ENCODE measurements at regions not wholly inside any gene's neighbourhood (a gene's known extent, or its start where the extent isn't known, plus 50 kb on each side); places are given as distances from the start of the nearest gene placed in this dataset.
A peak's percentile ranks its signal among the peaks of the same experiment; 100 is the strongest.

DNA sequence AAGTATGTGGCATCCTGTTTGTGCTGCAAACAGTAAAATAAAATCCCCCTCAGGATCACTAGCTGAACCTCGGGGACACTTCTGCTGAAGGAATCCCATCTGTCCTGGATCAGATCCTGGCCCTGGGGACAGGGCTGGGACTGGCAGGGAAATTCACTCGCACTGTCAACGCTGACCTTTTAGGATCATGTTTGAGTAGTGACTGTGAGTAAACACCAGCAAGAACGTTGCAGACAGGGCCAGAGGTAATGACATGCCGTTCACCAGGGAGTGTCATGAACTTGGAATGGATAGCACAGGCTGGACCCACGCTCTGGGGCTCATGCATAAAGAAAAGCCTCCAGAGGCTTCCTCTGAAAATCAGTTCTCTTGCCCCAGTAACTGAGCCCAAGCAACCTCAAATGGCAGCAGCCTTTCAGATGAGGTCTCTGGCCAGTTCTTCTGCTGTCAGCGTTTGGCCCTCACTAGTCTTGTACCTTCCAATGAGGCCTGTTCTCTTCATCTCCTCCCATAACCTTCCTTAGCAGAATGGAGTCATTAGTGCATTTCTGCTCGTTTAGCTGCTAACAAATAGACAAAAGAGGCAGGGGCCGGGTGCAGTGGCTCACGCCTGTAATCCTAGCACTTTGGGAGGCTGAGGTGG lies 51.0 kb upstream of the BARX2 start:
- ATAC-seq, result peak; percentile 38

DNA sequence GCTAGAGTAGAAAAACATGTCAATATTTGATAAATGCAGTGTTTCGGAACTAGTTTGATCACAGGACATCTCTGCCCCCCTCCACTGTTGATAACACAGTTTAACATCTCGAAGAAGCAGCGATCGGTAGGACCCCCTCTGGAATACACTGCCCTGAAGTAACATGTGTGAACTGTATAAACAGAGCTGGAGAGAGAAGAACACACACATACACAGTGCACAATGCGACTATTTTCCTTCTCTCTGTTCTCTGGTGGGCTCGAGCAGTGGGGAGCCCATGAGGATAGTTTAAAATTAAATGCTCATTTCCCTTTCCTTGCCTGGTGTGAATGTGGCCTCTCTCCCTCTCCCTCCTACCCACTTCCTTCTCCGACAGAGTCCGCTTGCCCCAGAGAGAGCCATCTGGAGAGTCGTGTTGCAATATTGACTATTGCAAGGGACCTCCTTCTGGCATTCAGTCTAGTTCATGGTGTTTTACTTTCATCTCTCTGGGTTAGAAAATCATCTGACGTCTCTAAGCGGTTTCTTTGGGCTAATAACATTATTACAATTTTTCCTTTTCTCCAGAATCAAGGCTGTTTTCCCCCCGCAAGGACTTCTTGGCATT lies 51.6 kb upstream of the BARX2 start:
- ATAC-seq, result no peak

DNA sequence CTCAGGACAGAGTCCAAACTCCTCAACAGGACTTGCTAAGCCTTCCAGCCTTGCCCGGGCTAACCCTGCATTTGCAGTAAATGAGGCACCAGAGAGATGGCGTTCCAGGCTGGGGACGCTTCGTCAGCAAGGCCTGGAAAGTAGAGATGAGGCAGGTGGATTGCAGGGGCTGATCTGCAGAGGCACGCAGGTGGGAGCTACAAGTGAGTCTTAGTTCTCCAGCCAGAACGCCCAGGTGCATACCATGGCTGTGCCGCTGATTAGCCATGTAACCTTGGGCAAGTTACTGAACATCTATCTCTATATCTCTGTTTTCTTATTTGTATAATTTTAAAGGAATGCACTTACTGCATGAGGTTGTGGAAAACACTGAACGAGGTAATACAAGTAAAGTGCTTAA lies 52.7 kb upstream of the BARX2 start:
- no peak for ATAC-seq

DNA sequence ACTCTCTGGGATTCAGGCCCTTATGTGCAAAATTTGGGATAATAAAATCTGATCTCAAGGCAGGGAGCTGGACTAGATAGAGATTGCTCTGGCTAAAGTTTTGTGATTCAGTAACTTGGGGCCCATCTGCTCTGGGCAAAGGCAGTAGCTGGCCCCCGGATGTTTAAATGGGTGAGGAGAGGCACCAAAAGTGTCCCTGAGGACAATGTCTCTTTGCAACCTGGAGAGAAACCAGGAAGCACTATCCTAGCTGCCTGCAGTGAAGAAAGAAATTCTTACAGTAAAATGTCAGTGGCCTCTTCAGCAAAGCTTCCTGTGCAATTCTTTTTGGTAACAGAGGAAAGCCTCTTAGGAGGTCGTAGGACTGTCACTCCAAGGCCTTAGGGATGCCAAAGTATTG lies 54.6 kb upstream of the BARX2 start:
- no peak for ATAC-seq

DNA sequence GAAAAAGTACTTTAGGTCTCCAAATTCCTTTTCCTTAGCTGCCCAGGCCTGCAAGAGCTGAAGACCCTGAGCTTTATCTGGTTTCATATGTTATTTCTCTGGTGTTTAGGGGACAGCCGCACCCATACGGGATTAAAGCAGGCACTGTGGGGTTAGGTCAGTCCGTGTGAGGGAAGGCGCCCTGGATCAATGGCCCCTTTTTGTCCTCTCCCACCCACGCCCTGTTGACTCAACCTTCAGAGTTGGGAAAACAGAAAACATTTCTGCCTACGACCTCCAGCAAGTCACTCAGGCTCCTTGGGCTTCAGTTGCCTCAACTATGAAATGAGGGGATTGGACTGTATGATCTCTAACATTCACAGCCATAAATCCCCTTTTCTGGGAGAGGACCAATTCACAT lies 55.2 kb upstream of the BARX2 start:
- ATAC-seq, result no peak

DNA sequence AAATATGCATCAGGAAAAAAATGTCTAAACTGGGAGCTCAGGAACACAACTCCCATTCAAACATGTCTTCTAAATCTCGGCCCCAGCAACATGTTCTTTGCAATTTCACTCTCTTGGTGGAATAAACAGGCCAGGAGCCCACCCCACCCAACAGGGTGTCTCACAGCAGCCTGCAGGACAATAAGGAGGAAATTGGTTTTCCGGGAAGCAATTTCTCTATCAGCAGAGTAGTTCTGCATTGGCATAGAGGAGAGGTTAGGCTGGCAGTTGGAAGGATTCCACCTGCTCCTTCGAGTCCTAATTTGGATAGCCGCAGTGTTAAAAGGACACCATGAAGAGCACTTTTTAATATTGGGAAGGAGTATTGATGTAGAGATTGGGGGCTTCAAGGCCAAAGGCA lies 55.9 kb upstream of the BARX2 start:
- ATAC-seq, result no peak

DNA sequence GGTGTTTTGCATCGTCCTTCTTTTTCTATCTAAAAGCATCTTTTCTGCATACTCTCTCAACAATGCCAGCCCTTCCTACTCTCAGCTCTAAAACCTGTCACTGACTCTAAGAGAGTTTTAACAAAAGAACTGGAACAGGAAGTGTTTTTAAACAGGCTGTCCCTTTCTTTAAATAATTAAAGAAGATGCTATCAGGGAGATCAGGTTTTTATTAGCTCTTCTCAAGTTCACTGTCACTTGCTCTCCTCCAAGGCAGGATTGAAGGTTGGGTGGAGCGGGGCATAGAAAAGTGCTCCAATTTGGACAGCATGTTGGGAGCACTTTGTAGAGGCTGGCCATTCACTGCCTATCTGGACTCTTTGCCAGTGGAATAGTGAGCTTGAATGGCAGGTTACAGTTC lies 56.4 kb upstream of the BARX2 start:
- no peak for ATAC-seq

DNA sequence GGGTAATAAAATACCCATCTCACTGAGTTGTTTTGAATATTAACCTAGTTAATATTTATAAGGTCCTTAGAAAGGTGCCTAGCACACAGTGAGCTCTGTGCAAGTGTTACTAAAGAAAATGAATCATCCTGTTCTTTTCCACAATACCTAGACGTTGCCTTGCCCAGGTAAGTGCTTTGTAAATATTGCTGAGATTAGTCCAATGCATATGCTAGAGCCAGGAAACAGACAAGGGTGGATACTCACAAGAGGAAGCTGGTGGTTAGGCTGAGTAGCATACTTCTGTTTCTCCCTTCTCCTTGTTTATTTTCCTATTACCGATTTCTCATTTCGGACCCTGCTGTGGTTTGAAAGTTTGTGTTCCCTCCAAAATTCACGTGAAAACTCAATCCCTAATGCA lies 58.1 kb upstream of the BARX2 start:
- ATAC-seq, result peak; percentile 84

DNA sequence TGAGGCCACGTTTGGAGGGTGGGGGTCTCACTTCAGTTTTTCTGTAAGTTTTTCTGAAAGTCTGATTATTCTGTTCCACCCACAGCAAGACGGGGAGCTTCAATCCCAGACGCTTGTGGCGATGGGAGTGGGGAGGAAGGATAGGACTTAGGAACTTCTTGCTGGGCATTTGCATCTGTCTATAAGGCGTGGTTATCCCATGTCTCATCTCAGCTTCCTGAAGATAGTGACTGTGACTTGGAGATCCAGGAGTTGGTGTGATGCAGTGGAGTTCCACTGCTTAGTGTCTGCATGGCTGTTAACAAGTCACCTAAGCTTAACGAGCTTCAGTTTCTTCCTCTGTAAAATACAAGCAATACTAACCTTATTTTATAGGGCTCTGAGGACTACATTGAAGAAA lies 58.9 kb upstream of the BARX2 start:
- no peak for ATAC-seq

DNA sequence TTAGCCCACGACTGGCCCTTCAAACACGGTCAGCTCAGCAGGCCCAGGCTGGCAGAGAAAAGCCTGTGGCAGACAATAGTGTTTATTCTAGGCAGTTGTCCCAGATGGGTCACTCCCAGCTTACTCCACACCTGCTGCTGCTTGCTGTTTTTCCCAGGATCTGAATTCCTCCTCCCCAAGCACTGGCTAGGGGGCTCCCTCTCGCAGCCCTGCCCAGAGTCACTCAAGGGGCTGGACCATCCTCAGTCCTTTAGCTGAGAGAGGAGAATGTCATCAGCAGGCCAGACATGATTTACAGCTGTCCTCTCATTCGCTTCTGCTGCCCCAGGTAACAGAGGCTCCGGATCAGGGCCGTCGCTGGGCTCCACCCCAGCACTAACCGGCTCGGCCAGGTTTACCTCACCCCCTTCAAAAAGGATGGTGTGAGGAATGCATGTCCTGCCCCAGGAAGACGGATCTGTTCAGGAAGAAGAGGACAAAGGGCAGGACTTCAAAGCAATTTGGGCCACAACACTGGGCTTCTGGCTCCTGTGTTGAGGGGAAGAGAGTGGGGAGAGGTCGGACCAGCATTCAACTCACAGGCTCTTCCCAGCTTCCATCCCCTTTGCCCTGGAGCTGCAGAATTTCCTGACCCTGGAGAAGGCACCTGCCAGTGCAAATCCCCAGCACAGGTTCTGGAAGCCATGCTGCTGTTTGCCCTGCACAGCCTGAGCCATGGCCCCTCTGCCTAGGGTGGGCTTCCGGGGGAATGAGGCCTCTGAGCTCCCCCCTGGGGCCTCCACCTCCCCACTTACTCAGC lies 59.7 kb upstream of the BARX2 start:
- ATAC-seq, result peak; percentile 92

DNA sequence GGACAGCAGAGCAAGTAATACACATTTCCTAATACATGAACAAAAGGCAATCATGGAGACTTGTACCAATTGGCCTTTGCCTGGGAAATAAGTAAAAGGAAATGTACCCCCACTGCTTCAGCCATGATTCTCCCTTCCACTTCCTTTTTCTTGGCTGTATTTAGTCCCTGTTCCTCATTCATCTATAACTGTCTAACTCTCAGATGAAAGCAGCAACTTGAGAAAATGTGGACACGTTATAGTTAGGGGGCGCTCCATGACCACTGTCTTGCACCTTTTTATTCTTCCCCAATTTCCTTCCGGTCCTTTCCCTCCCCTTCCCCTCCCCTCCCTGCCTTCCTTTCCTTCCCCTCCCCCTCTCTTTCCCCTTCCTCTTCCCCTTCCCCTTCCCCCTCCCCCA lies 61.3 kb upstream of the BARX2 start:
- ATAC-seq, result no peak

DNA sequence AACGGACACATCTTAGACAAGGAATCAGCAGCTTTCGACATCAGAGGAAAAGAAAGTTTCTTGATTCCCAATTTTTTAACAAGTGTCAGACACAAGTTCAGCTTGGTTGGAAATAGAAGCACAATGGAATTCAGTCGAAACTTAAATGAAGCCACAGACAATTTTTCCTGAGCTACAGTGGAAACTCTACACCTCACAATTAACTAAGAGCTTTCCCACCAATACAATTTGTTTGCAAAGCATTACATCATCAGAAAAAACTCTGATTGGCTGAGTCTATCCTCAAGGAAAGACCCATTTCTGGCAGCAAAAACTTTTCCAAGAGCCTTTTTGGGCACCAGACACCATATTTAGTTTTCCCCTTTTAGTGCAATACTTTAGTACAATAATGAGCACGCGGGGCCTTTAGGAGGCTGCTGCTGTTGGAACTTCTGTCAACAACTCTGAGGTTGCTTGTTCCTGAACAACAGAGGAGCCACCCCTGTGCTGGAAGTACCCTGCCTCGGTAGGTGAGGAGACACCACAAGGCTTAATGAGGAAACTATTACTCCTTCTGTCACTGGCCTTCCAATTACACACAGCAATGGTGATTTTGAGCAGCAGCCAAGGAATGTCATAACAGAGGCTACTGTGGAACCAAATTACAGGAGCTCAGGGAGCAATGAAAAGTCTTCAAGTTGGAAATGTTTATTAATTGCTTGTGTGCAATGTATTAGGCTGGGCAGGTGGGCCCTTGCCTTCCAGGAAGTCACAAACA lies 61.9 kb upstream of the BARX2 start:
- no peak for ATAC-seq

DNA sequence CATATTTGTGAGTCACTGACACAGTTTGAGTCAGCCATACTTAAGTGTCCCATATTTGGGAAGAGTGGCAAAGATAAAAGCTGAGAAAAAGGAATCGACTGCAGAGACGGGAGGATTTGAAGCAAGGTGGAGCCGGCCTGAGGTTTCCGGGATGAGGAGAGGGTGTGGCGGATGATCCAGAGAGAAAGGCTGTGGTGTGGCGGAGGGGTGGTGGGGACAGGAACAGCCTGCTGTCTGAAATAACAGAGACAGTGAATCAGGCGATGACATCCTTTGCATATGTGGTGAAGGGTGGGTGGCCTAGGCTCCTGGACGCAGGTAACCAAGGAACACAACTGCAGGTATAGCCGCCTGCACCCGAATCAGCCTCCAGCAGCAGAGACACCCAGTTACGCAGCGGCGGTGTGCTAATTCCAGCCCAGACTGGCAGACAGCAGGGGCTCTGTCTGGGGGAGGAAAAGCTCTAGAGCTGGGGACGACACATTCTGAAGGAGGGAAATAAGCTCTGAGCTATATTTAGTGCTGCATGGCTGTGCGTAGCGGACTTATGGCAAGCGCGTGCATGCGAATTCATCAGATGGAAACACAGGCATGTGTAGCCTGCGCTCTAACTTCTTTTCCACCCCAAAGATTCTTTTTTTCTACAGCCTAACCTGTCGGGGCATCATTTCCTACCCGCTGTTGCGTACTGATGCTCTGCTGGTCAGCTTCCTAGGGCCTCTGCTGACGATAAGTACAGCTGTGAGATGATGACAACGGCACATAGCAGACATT lies 62.7 kb upstream of the BARX2 start:
- no peak for ATAC-seq

DNA sequence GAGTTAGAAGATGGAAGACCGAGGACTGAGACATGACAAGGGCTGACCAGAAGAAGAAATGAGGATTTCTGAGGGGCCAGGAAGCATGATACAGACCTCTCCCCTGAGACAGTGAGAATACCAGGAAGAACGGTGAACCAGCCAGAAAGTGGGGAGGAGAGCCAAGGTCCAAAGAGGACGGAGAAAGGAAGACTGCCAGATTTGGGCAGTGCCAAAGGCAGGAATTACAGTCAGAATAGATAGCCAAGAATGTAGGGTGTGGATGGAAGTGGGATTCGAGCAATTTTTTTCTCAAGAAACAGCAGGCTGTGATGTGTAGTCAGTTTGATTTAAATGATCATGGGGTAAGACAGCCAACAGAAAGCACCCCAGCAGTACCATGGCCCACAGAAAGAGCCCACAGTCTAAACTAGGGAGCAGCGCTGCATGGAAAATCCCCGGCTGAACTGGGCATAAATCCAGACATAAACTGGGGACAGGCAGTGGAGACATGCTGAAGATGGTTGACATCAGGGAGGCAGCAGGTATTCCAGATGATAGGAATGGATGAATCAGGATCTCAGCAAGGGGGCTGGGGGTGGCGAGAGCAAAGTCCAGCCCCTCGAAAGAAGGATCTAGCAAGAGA lies 67.3 kb upstream of the BARX2 start:
- no peak for ATAC-seq

DNA sequence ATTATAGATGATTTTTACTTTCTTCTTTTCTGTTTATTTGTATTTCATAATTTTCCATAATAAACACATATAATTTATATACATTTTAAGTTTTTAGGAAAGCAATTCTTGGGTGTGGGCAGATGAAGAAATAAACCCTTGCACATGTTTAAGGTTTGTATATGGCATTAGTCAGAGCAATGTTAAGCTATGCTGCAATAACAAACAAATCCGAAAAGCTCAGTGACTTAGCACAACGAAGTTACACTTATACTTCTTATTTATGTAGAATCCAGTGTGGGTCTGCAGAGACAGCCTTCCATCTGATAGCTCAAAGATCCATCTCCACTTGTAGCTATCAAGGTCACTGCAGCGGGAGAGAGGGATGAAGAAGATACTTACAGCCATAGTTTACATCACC lies 68.5 kb upstream of the BARX2 start:
- ATAC-seq, result peak; percentile 31

DNA sequence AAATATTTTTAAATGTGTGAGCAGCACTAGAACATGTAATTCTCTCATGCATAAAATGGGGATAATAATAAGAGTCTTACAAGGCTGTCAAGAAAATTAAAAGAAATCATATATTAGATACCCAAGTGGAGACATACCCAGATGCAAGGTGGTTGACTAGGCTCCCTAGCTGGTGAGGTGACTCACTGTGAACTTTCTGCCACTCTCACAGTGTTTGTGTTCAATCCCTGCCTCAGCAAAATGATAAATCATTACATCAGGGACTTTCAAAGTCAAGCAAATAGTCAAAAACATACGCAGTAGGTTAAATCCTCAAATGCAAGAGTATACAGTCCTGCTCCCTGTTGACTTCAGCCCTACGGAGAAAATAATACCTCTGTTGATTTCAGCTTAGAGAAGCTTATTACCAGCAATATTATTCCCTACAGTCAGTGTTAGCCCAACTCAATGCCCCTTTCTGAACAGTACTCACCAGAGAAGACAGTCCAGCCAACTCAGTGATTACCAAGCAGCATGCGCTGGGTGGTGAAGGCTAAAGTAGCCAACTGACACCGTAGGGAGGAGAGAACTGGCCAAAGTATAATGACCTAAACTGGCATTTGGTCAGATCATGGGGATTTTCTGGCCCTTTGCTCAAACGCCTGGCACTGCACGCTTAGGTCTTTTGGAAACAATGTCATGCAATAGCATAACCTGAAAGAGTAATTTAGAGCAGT lies 73.1 kb upstream of the BARX2 start:
- peak; percentile 35 for ATAC-seq

DNA sequence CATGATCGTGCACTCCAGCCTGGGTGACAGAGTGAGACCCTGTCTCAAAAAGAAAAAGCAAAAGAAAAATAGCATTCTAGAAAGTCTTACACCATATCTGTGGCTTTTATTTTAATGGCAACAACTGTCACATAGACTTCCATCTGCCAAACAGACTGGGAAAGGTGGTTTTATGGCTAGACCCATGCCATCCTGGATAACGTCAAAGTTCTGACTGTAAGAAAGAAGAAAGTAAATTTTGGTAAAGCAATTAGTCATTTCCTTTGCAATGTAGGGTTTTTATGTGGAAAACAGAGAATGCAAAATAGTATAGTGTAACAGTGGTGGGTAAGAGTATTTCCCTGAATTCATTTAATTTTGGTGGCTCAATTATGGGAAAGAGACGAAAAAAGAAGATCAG lies 75.5 kb upstream of the BARX2 start:
- ATAC-seq, result no peak

DNA sequence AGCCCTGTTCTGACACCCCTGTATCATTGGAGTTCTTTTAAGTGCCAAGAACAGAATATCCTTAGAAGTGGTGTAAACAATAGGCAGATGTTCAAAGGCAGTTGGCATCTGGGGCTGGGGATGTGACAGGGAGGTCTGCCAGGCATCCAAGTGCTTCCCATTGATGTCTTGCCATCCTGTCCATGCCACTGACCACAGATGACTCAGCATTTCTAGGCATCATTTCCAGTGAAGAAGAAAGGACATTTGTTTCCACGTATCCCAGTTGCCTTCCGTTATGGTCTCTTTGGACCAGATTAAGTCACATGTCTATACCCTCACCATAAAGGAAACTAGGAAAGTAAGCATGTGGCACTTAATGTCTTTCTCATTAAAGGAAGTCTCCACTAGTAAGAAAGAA lies 76.7 kb upstream of the BARX2 start:
- ATAC-seq, result no peak

DNA sequence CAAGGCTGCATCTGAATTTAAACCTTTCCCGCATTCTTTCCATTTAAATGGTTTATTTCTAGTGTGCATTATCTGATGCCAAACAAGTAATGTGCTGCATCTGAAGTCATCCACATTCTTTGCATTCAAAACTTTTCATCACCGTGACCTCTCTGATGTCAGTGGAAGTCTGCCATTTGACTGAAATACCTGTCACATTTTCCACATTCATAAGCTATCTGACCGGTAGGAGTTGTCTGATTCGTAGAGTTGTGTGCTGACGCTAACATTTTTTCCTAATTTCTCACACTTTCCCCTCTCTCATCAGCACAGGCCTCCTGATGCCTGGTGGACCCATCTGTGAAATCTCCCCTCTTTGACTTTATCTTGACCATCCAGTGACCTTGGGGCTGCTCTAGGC lies 79.9 kb upstream of the BARX2 start:
- no peak for ATAC-seq

DNA sequence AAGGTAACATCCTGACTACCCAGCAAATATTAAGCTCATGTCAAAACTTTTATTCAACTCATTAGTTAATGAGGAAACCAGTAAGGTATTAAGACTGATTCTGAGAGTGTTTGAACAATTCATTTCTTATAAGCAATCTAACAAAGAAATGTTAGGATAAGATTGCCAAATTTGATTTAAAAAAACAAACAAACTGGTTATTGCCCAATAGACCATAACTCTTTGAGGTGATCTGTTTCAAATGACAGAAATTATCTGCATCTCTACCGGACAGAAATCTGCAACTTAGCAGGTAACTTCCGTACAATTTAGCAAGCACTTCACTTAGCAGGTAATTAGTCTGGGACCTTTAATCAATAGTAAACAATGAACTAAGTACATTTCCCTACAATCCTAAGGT lies 82.9 kb upstream of the BARX2 start:
- no peak for ATAC-seq

DNA sequence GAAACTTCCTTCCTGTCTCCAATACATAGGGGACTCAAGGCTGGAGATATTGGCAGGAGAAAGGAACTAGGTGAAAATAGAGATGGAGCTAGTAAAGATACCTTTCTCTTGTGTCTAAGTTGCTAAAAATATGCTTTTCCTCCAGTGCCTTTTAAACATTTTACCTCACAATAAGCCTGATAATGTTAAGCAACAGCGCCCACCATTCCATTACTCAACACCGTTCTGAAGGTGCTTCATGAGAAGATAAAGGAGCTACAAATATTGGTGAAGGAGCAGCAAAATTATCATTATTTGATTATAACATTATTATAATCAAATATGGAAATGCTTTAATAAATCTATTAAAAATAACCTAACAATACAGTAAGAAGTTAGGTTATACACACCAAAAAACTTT lies 83.6 kb upstream of the BARX2 start:
- ATAC-seq, result no peak

DNA sequence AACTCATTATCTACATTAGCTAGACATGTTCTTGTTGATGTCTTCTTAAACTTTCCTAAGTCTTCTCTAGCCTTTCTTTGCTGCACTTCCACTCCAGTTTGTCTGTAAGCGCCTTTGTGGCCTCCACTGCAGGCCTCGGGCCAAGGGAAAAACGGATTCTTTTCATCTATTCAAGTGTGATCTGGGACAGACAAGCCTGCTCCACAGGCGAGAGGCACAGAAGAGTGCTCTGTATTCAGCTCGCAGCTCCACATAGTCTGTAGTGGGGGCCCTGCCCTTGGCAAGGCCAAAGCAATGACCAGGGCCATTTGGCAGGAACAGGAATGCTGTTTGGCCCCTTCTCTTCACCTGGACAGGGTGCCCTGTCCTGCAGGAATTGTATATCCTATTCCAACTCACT lies 84.1 kb upstream of the BARX2 start:
- no peak for ATAC-seq

Measured in esophagus mucosa (tissue), 1 donor.